ENCODE measurements at regions not wholly inside any gene's neighbourhood (a gene's known extent, or its start where the extent isn't known, plus 50 kb on each side); places are given as distances from the start of the nearest gene placed in this dataset.
"Not testable (repeated sequence)": the region's sequence is repeated elsewhere in the genome, so short reads cannot be mapped to it uniquely, and the experiment has no call there.

- DNase-seq (ENCODE audit: low read depth), result not testable (repeated sequence)
Observed at GRCh38 chr6:54564188-54564587, 255.9 kb downstream of the TINAG start.

GRCh38 chr6:54574671-54575070 lies 266.4 kb downstream of the TINAG start:
- no peak for DNase-seq (ENCODE audit: low read depth)

GRCh38 chr6:54578261-54578660 lies 268.3 kb upstream of the FAM83B start:
- DNase-seq (ENCODE audit: low read depth), result no peak

GRCh38 chr6:54579011-54579410 lies 267.6 kb upstream of the FAM83B start:
- DNase-seq (ENCODE audit: low read depth), result no peak

GRCh38 chr6:54586251-54586650 lies 260.3 kb upstream of the FAM83B start:
- no peak for DNase-seq (ENCODE audit: low read depth)

GRCh38 chr6:54587277-54587676 lies 259.3 kb upstream of the FAM83B start:
- DNase-seq (ENCODE audit: low read depth), result no peak

GRCh38 chr6:54588176-54588575 lies 258.4 kb upstream of the FAM83B start:
- no peak for DNase-seq (ENCODE audit: low read depth)

GRCh38 chr6:54595844-54596243 lies 250.7 kb upstream of the FAM83B start:
- no peak for DNase-seq (ENCODE audit: low read depth)

- DNase-seq (ENCODE audit: low read depth), result no peak
Observed at GRCh38 chr6:54598787-54599313, 247.7 kb upstream of the FAM83B start.

- no peak for DNase-seq (ENCODE audit: low read depth)
Observed at GRCh38 chr6:54601600-54602300, 244.8 kb upstream of the FAM83B start.

GRCh38 chr6:54602591-54602990 lies 244.0 kb upstream of the FAM83B start:
- no peak for DNase-seq (ENCODE audit: low read depth)

GRCh38 chr6:54609981-54610380 lies 236.6 kb upstream of the FAM83B start:
- DNase-seq (ENCODE audit: low read depth), result no peak

- DNase-seq (ENCODE audit: low read depth), result no peak
Observed at GRCh38 chr6:54613596-54613995, 233.0 kb upstream of the FAM83B start.

GRCh38 chr6:54614499-54615195 lies 231.9 kb upstream of the FAM83B start:
- DNase-seq (ENCODE audit: low read depth), result no peak

- DNase-seq (ENCODE audit: low read depth), result no peak
Observed at GRCh38 chr6:54617730-54618129, 228.8 kb upstream of the FAM83B start.

GRCh38 chr6:54618572-54618971 lies 228.0 kb upstream of the FAM83B start:
- no peak for DNase-seq (ENCODE audit: low read depth)

GRCh38 chr6:54619102-54619501 lies 227.5 kb upstream of the FAM83B start:
- DNase-seq (ENCODE audit: low read depth), result no peak

- no peak for DNase-seq (ENCODE audit: low read depth)
Observed at GRCh38 chr6:54621285-54621684, 225.3 kb upstream of the FAM83B start.

- no peak for DNase-seq (ENCODE audit: low read depth)
Observed at GRCh38 chr6:54624216-54624615, 222.4 kb upstream of the FAM83B start.

- DNase-seq (ENCODE audit: low read depth), result no peak
Observed at GRCh38 chr6:54624779-54625178, 221.8 kb upstream of the FAM83B start.

- no peak for DNase-seq (ENCODE audit: low read depth)
Observed at GRCh38 chr6:54629131-54629530, 217.4 kb upstream of the FAM83B start.

- DNase-seq (ENCODE audit: low read depth), result no peak
Observed at GRCh38 chr6:54632984-54633565, 213.5 kb upstream of the FAM83B start.

- no peak for DNase-seq (ENCODE audit: low read depth)
Observed at GRCh38 chr6:54633601-54634000, 213.0 kb upstream of the FAM83B start.

All from stimulated activated CD8-positive, alpha-beta memory T cell treated with anti-CD3 and anti-CD28 coated beads, Interleukin-12 subunit alpha, Interleukin-12 subunit beta, amount 100 ng/mL, for 1 hour (primary cell).